GM18868 (cell line): ENCODE measurements at regions not wholly inside any gene's neighbourhood (a gene's known extent, or its start where the extent isn't known, plus 50 kb on each side); places are given as distances from the start of the nearest gene placed in this dataset.

Experiments used
- ATAC-seq: cut with Tn5 transposase; IDR thresholded peaks from one replicate; pipeline ENCODE4 v1.9.1; 2021; ENCODE audit warnings: mild to moderate bottlenecking, moderate library complexity; ENCODE audit not compliant: unreplicated experiment

GRCh38 chr4:138697851-138698250 lies 317.7 kb upstream of the NOCT start:
- no peak for ATAC-seq

DNA sequence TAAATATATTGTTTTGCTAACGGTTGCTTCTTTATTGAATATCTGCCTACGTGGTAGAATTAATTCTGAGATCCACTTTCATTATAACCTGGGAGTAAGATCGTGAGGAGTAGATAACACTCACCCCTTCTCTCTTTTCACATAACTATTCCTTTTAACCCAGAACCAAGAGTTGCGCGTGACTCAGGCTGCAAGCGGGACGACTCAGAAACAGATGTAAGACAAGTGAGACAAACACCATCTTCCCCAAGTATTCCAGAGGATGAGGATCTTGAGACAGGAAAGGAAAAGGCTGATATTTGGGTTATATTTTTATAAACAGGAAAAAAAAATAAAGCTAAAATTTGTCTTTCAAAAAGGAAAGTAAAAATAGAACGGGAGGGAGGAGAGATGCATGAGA lies 318.8 kb upstream of the NOCT start:
- no peak for ATAC-seq

GRCh38 chr4:138696058-138696457 lies 319.5 kb upstream of the NOCT start:
- ATAC-seq, result no peak

GRCh38 chr4:138693526-138693925 lies 322.1 kb upstream of the NOCT start:
- ATAC-seq, result no peak

DNA sequence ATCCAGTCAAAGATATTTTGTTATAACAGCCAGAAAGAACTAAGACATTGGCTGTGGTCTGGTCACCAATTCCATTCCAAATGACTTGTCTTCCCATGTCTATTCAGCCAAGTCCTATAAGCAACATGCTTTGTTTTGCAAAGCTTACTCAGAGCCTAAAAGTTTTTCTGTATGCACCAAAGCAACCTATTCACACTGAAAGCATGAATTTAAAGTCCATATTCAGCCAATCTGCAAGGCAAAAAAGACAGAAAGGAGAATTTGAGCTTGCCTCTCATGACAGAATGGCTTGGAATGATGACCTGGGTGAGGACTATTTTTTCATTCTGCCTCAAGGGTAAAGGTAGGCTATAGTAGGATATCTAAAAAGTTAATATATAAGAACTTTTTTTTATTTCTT lies 323.2 kb upstream of the NOCT start:
- ATAC-seq, result no peak

DNA sequence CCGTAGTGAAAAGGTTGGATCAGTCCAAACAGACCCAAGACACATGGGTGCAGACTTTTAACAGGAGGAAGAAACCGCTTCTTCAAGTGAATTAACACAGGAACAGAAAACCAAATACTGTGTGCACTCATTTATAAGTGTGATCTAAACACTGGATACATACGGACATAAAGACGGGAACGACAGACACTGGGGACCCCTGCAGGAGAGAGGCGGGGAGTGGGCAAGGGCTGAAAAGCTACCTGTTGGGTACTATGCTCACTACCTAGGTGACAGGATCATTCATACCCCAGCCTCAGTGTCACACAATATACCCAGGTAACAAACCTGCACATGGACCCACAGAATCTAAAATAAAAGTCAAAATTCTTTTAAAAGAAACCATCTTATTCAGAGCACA lies 326.0 kb upstream of the NOCT start:
- ATAC-seq, result no peak

DNA sequence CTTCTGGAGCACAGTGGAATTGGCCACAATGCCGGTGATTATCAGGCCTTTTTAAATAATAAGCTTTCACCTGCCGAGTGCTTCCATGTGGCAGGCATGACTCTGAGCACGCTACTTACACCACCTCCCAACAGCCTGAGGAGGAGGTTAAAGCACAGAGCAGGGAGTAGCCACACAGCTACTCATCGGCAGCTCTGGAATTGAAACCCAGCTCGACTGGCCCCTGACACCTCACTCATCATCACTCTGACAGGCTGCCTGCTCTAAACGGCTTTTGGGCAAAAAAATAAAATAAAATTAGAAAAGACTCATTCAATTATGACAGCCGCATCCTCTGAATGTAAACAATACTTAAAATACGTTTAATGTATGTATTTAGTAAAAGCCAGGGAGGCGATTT lies 326.4 kb upstream of the NOCT start:
- no peak for ATAC-seq

DNA sequence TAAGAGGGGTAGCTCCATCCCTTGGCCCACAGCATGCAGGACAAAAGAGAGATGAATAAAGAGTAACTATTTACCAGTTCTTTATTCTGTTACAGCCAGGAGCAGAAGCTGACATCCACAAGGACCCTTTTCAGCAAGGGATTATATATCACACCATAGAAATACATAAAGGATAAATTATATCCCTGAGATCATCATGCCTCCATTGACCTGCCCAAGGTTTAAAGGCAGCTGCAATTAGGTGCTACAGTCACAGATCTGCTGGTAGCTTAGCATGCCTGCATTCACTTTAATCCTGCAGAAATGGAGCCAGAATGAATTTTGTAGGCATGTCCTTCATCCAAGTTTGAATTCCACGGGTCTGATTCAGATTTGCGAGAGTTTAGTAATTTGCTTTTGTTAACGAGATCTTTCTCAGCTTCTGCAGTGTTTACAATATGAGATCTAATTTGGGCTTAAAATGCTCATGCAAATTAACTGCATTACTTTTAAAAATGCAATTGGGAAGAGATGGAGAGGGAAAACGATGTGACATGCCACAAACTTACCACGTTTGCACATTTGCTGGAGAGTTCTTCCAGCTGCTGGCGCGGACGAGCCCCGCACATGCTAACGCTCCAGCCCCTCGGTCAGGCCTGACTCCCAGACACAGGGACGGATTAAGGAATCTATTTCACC lies 327.0 kb upstream of the NOCT start:
- no peak for ATAC-seq

DNA sequence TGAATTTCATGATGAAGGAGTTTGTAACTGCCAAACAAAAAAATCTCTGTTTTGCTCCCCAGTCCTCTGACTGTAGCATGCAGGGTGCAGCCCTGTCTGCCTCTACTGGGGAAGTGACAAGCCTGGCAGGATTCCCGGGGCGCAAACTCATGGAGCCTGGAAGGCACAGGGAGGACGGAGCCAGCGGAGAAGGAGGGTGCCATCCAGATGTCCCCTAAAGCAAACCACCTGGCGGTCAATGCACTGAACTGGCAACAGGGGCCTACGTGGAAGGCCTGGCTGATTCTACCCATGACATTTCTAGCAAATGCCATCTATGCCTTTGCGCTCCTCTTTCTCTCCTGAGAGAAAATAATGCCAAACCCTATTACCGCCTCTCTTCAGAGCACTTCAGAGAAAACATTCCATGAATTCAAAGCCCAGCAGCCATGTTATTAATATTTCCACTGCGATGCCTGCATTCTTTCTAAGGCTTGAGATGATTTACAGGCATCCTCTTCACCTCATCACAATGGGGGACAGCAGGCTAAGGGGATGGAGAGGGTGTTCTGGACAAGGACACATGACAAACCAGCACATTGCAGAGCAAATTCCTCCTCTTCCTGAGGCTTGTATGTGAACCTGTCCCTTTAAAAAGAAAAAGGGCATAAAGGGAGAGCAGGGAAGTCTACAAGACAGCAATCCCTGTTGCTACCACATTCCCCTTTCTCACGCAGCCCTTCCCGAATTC lies 329.3 kb upstream of the NOCT start:
- ATAC-seq, result no peak

DNA sequence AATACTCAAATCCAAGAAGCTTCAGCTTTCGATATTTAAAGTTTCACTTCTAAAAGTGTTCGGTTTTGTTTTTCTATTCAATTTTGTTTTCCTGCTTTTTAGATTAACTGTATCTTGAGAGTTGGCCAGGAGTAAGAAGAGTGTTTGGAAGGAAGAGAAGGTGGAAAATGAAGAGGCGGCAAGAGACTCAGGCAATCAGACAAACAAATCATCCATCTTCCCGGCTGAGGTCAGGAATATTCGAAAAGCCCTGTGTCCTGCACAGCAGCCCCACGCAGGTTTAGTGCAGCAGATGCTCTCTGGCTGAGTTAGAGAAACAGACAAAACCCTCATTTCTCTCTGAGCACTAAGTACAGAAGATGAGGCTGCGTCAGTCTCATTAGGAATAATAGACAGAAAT lies 330.3 kb upstream of the NOCT start:
- no peak for ATAC-seq

- peak; percentile 73 for ATAC-seq
These were observed 334.5 kb upstream of the NOCT start for GRCh38 chr4:138680989-138681604.

- no peak for ATAC-seq
These were observed 335.3 kb upstream of the NOCT start for GRCh38 chr4:138680256-138680655.

DNA sequence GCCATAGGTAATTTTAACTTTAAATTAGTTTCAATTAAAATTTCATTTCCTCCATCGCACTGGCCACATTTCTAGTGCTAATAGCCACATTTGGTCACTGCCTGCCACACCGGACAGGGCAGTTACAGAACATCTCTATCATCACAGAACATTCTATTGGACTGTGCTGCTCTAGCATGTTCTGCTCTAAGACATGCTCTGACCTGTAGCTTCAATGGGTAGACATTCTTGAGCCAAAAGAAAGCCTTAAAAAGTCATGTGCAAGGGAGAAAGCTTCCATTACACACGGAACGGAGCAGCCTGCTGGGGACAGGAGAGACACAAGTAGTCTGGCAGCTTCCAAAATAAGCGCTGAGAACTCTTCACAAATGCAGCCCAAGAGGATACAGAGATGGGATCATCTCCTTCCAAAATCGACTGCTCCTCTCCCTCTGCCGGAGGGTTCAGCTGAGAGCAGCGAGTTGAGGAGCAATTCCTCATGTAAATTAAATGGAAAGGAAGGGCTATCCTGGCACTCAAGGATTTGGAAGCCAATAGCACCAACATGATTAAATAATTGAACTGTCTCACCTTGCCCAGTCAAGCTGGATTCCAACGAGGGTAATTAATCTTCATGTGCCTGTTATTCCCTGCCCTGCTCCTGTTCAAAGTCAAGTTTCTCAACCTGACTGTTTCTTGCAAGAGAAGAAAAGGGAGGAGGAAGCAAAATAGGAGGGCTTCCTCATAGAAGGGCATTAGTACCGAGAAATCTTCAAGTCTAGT lies 336.4 kb upstream of the NOCT start:
- ATAC-seq, result no peak

- ATAC-seq, result no peak
These were observed 337.8 kb upstream of the NOCT start for GRCh38 chr4:138677748-138678147.

DNA sequence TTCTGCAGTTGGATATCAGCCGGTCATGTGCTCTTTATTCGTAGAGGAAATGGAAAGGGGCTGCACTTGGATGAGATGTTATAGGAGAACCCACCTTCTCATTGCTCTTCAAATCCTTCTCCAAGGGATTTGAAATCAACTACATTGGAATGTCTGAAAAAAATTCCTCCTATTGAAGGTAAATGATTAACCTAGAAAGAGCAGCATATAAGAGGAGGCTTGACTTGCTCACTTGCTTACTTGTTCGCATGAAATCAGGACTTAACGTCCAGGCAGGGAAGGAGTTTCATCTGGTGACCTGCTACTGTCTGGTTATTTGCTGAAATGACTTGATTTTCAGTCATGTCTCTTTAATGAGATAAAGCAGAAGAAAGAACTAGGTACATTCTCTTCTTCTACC lies 338.4 kb upstream of the NOCT start:
- no peak for ATAC-seq

GRCh38 chr4:138675685-138676084 lies 339.9 kb upstream of the NOCT start:
- ATAC-seq, result no peak

- no peak for ATAC-seq
These were observed 341.4 kb upstream of the NOCT start for GRCh38 chr4:138674209-138674608.

GRCh38 chr4:138673053-138673452 lies 342.5 kb upstream of the NOCT start:
- peak; percentile 25 for ATAC-seq

GRCh38 chr4:138672393-138672976 lies 343.1 kb upstream of the NOCT start:
- peak; percentile 60 for ATAC-seq

- no peak for ATAC-seq
These were observed 343.9 kb upstream of the NOCT start for GRCh38 chr4:138671606-138672084.

- no peak for ATAC-seq
These were observed 344.5 kb upstream of the NOCT start for GRCh38 chr4:138671106-138671505.
